IPS DF 4.7 (cell line): ENCODE measurements at regions not wholly inside any gene's neighbourhood (a gene's known extent, or its start where the extent isn't known, plus 50 kb on each side); places are given as distances from the start of the nearest gene placed in this dataset.
"Not testable (repeated sequence)": the region's sequence is repeated elsewhere in the genome, so short reads cannot be mapped to it uniquely, and the experiment has no call there.

Experiments
- DNase-seq: peaks from one replicate; pipeline ENCODE4 v3.0.0-alpha.2; 2013; ENCODE audit warnings: low spot score; ENCODE audit errors: extremely low read depth

- no peak for DNase-seq
These were observed 100.9 kb upstream of the MSX2 start for GRCh38 chr5:174623433-174624019.

GRCh38 chr5:174624733-174625522 is 99.5 kb upstream of the MSX2 start:
- DNase-seq = no peak

GRCh38 chr5:174625591-174626350 is 98.6 kb upstream of the MSX2 start:
- DNase-seq = no peak

GRCh38 chr5:174626369-174626920 is 97.9 kb upstream of the MSX2 start:
- DNase-seq = no peak

- DNase-seq = no peak
These were observed 88.3 kb upstream of the MSX2 start for GRCh38 chr5:174636094-174636493.

GRCh38 chr5:174642816-174643405 is 81.5 kb upstream of the MSX2 start:
- DNase-seq = no peak

- DNase-seq = no peak
These were observed 79.9 kb upstream of the MSX2 start for GRCh38 chr5:174644436-174644835.

- DNase-seq = no peak
These were observed 79.5 kb upstream of the MSX2 start for GRCh38 chr5:174644923-174645322.

- no peak for DNase-seq
These were observed 78.7 kb upstream of the MSX2 start for GRCh38 chr5:174645677-174646076.

GRCh38 chr5:174648618-174649017 is 75.8 kb upstream of the MSX2 start:
- not testable (repeated sequence) for DNase-seq

- DNase-seq = no peak
These were observed 75.0 kb upstream of the MSX2 start for GRCh38 chr5:174649391-174649790.

GRCh38 chr5:174654442-174654841 is 69.9 kb upstream of the MSX2 start:
- no peak for DNase-seq

GRCh38 chr5:174655351-174655750 is 69.0 kb upstream of the MSX2 start:
- no peak for DNase-seq

- DNase-seq = no peak
These were observed 60.1 kb upstream of the MSX2 start for GRCh38 chr5:174664180-174664850.

GRCh38 chr5:174665347-174665746 is 59.0 kb upstream of the MSX2 start:
- no peak for DNase-seq

GRCh38 chr5:174667526-174667925 is 56.9 kb upstream of the MSX2 start:
- DNase-seq = no peak

GRCh38 chr5:174668349-174668748 is 56.0 kb upstream of the MSX2 start:
- no peak for DNase-seq
